ENCODE measurements at regions not wholly inside any gene's neighbourhood (a gene's known extent, or its start where the extent isn't known, plus 50 kb on each side); places are given as distances from the start of the nearest gene placed in this dataset.

- no peak for DNase-seq
Observed at GRCh38 chr2:60400462-60401246, 152.8 kb downstream of the BCL11A start.

GRCh38 chr2:60394463-60394862 is 159.0 kb downstream of the BCL11A start:
- DNase-seq = no peak

- DNase-seq = no peak
Observed at GRCh38 chr2:60391649-60392375, 161.6 kb downstream of the BCL11A start.

GRCh38 chr2:60391230-60391629 is 162.2 kb downstream of the BCL11A start:
- no peak for DNase-seq

GRCh38 chr2:60386436-60386835 is 167.0 kb downstream of the BCL11A start:
- DNase-seq = no peak

- DNase-seq = no peak
Observed at GRCh38 chr2:60385648-60386047, 167.8 kb downstream of the BCL11A start.

- DNase-seq = no peak
Observed at GRCh38 chr2:60383401-60384143, 169.9 kb downstream of the BCL11A start.

GRCh38 chr2:60380411-60380810 is 173.0 kb downstream of the BCL11A start:
- DNase-seq = no peak

GRCh38 chr2:60379684-60380083 is 173.8 kb downstream of the BCL11A start:
- no peak for DNase-seq

- no peak for DNase-seq
Observed at GRCh38 chr2:60379216-60379615, 174.2 kb downstream of the BCL11A start.

GRCh38 chr2:60377825-60378224 is 175.6 kb downstream of the BCL11A start:
- DNase-seq = no peak

- no peak for DNase-seq
Observed at GRCh38 chr2:60376252-60376651, 177.2 kb downstream of the BCL11A start.

- DNase-seq = no peak
Observed at GRCh38 chr2:60371681-60372080, 181.8 kb downstream of the BCL11A start.

GRCh38 chr2:60371219-60371618 is 182.2 kb downstream of the BCL11A start:
- DNase-seq = no peak

GRCh38 chr2:60370814-60371213 is 182.6 kb downstream of the BCL11A start:
- no peak for DNase-seq

- DNase-seq = no peak
Observed at GRCh38 chr2:60368456-60368855, 185.0 kb downstream of the BCL11A start.

GRCh38 chr2:60366135-60366712 is 187.2 kb downstream of the BCL11A start:
- no peak for DNase-seq

- DNase-seq = no peak
Observed at GRCh38 chr2:60365556-60365955, 187.9 kb downstream of the BCL11A start.

GRCh38 chr2:60364491-60364890 is 189.0 kb downstream of the BCL11A start:
- no peak for DNase-seq

GRCh38 chr2:60361498-60361897 is 192.0 kb downstream of the BCL11A start:
- no peak for DNase-seq

GRCh38 chr2:60359569-60359968 is 193.9 kb downstream of the BCL11A start:
- DNase-seq = no peak

- DNase-seq = no peak
Observed at GRCh38 chr2:60358476-60358875, 195.0 kb downstream of the BCL11A start.

- DNase-seq = no peak
Observed at GRCh38 chr2:60357996-60358395, 195.5 kb downstream of the BCL11A start.
